Activated CD8-positive, alpha-beta T cell treated with anti-CD3 and anti-CD28 coated beads for 36 hours (primary cell): ENCODE measurements at regions not wholly inside any gene's neighbourhood (a gene's known extent, or its start where the extent isn't known, plus 50 kb on each side); places are given as distances from the start of the nearest gene placed in this dataset.

Experiments
- ATAC-seq: fragments of 200-7000 bp; cut with Tn5 transposase; one replicate; pipeline ENCODE4 v1.10.0; 2021; ENCODE audit warnings: mild to moderate bottlenecking, moderate library complexity
- CTCF ChIA-PET: fragments of 350-600 bp; sonication (Branson Sonifier 250); formaldehyde crosslinking; loops from one replicate; lab custom pipeline; 2021; ENCODE audit warnings: antibody characterized with exemption; lab: Charles Lee
- POLR2A ChIA-PET: fragments of 350-600 bp; sonication (Branson Sonifier 250); formaldehyde crosslinking; loops from one replicate; lab custom pipeline; 2021; ENCODE audit warnings: antibody characterized with exemption; lab: Charles Lee
- DNase-seq: peaks from one replicate; pipeline ENCODE4 v3.0.0-alpha.2; 2020
- H3K27ac Mint-ChIP-seq: one replicate; pipeline ENCODE4 v1.8.0; 2021; ENCODE audit warnings: mild to moderate bottlenecking, mixed read lengths
- H3K27me3 Mint-ChIP-seq: one replicate; pipeline ENCODE4 v1.8.0; 2021; ENCODE audit warnings: mixed read lengths
- H3K36me3 Mint-ChIP-seq: one replicate; pipeline ENCODE4 v1.8.0; 2021; ENCODE audit warnings: low read depth, mixed read lengths
- H3K4me1 Mint-ChIP-seq: one replicate; pipeline ENCODE4 v1.8.0; 2021; ENCODE audit warnings: low read depth, mixed read lengths
- H3K4me3 Mint-ChIP-seq: one replicate; pipeline ENCODE4 v1.8.0; 2021; ENCODE audit warnings: mild to moderate bottlenecking, moderate library complexity, mixed read lengths
- H3K9me3 Mint-ChIP-seq: one replicate; pipeline ENCODE4 v1.8.0; 2021; ENCODE audit warnings: mixed read lengths
- CTCF ChIP-seq: fragments of 200-600 bp; IDR thresholded peaks from one replicate; pipeline ENCODE4 v1.8.0; 2022; ENCODE audit warnings: antibody characterized with exemption, mild to moderate bottlenecking
- intact Hi-C: fragments of 100-400 bp; cut with micrococcal nuclease; formaldehyde crosslinking; loops from one replicate; pipeline ENCODE4 v1.10.0; 2022

- Mint-ChIP-seq H3K9me3 (peaks cover 1% of the 10 kb centered on the region), H3K27ac (no peak overlapping the region), H3K27me3 (no peaks in the 10 kb centered on the region), H3K4me3 (no peak overlapping the region), H3K4me1 (no peaks in the 10 kb centered on the region), H3K36me3 (no peaks in the 10 kb centered on the region)
- DNase-seq (no peak), ATAC-seq (no peak)
- intact Hi-C loops, result no loop called here
- POLR2A ChIA-PET, result no interaction called here
- CTCF ChIA-PET, result no interaction called here
- no peak for TF ChIP-seq CTCF
These were observed 1520.6 kb upstream of the CADM2 start for GRCh38 chr3:83438188-83438587.

- H3K36me3 Mint-ChIP-seq, result no peaks in the 10 kb centered on the region
- ChIA-PET POLR2A (no interaction called here), CTCF (no interaction called here)
- ATAC-seq (no peak), DNase-seq (no peak)
- TF ChIP-seq CTCF, result no peak
- intact Hi-C loops, result no loop called here
- H3K9me3 Mint-ChIP-seq, result no peaks in the 10 kb centered on the region
- no peak overlapping the region for H3K4me3 Mint-ChIP-seq
- H3K4me1 Mint-ChIP-seq, result no peaks in the 10 kb centered on the region
- H3K27ac Mint-ChIP-seq, result no peak overlapping the region
- no peaks in the 10 kb centered on the region for H3K27me3 Mint-ChIP-seq
These were observed 1505.7 kb upstream of the CADM2 start for GRCh38 chr3:83453056-83453455.

- Mint-ChIP-seq H3K4me1 (no peaks in the 10 kb centered on the region), H3K27me3 (no peaks in the 10 kb centered on the region), H3K27ac (no peak overlapping the region), H3K9me3 (no peaks in the 10 kb centered on the region), H3K36me3 (no peaks in the 10 kb centered on the region), H3K4me3 (no peak overlapping the region)
- TF ChIP-seq CTCF, result no peak
- CTCF ChIA-PET, result no interaction called here
- intact Hi-C loops, result no loop called here
- POLR2A ChIA-PET, result no interaction called here
- ATAC-seq, result no peak
- DNase-seq, result no peak
These were observed 1504.4 kb upstream of the CADM2 start for GRCh38 chr3:83454353-83454752.

GRCh38 chr3:83457551-83457950, 1501.2 kb upstream of the CADM2 start:
- TF ChIP-seq CTCF, result no peak
- ChIA-PET POLR2A (no interaction called here), CTCF (no interaction called here)
- no peak overlapping the region for H3K27ac Mint-ChIP-seq
- ATAC-seq (no peak), DNase-seq (no peak)
- H3K4me1 Mint-ChIP-seq, result no peaks in the 10 kb centered on the region
- H3K27me3 Mint-ChIP-seq, result no peaks in the 10 kb centered on the region
- no peak overlapping the region for H3K4me3 Mint-ChIP-seq
- peaks cover 2% of the 10 kb centered on the region for H3K9me3 Mint-ChIP-seq
- intact Hi-C loops, result no loop called here
- H3K36me3 Mint-ChIP-seq, result no peaks in the 10 kb centered on the region

GRCh38 chr3:83460052-83460451, 1498.7 kb upstream of the CADM2 start:
- no peaks in the 10 kb centered on the region for H3K4me1 Mint-ChIP-seq
- ATAC-seq, result no peak
- no peak for TF ChIP-seq CTCF
- H3K9me3 Mint-ChIP-seq, result peaks cover 3% of the 10 kb centered on the region
- ChIA-PET CTCF (no interaction called here), POLR2A (no interaction called here)
- no peaks in the 10 kb centered on the region for H3K27me3 Mint-ChIP-seq
- H3K27ac Mint-ChIP-seq, result no peak overlapping the region
- H3K36me3 Mint-ChIP-seq, result no peaks in the 10 kb centered on the region
- intact Hi-C loops, result no loop called here
- H3K4me3 Mint-ChIP-seq, result no peak overlapping the region
- DNase-seq, result no peak
